T-helper 17 cell (primary cell): ENCODE measurements at regions not wholly inside any gene's neighbourhood (a gene's known extent, or its start where the extent isn't known, plus 50 kb on each side); places are given as distances from the start of the nearest gene placed in this dataset.
"Not testable (repeated sequence)": the region's sequence is repeated elsewhere in the genome, so short reads cannot be mapped to it uniquely, and the experiment has no call there.

Experiments
- ATAC-seq: fragments of 150-1000 bp; cut with Tn5 transposase; 2 replicates; pipeline ENCODE4 v1.10.0; 2021; ENCODE audit warnings: mild to moderate bottlenecking, moderate library complexity
- DNase-seq, 3 donors: peaks; one replicate each; pipeline versions ENCODE4 v3.0.0 to v3.0.0-alpha.2; 2020 to 2021
- H3K9me3 ChIP-seq: one replicate; pipeline ENCODE4 v1.7.0; 2013; ENCODE audit warnings: low read length, mild to moderate bottlenecking; ENCODE audit not compliant: control insufficient read depth, poor library complexity, severe bottlenecking
- H3K27ac Mint-ChIP-seq: one replicate; pipeline ENCODE4 v1.8.0; 2022; ENCODE audit warnings: mild to moderate bottlenecking, moderate library complexity, mixed read lengths
- H3K27me3 Mint-ChIP-seq: one replicate; pipeline ENCODE4 v1.8.0; 2022; ENCODE audit warnings: mixed read lengths
- H3K36me3 Mint-ChIP-seq: one replicate; pipeline ENCODE4 v1.8.0; 2022; ENCODE audit warnings: low read depth, mixed read lengths
- H3K4me1 Mint-ChIP-seq: one replicate; pipeline ENCODE4 v1.8.0; 2022; ENCODE audit warnings: mild to moderate bottlenecking, mixed read lengths
- H3K4me3 Mint-ChIP-seq: one replicate; pipeline ENCODE4 v1.8.0; 2022; ENCODE audit warnings: mild to moderate bottlenecking, moderate library complexity, mixed read lengths

- H3K36me3 Mint-ChIP-seq, result no peaks in the 10 kb centered on the region
- no peak for DNase-seq
Observed at GRCh38 chr5:1643651-1644392, 120.1 kb upstream of the LPCAT1 start.

DNA sequence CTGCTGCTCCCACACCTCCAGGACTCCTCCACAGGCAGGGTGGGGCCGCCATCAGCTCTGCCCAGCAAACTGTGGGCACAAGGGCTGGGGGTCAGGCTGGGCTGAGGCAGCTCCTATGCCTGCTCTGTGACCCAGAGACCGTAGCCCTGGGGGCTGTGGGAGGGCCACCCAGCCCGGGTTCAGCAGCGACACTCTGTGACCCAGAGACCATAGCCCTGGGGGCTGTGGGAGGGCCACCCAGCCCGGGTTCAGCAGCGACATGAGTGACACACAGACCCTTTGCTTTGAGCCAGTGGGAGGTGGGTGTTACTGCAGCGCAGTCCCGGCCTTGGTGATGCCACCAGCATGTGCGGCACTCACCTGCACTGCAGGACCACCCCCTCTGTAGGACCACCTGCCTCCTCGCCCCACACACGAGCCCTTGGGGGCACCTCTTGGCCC lies 118.9 kb upstream of the LPCAT1 start:
- DNase-seq (no peak), ATAC-seq (no peak)
- no peak overlapping the region for H3K27ac Mint-ChIP-seq
- H3K4me1 Mint-ChIP-seq, result peaks cover 4% of the 10 kb centered on the region
- no peak overlapping the region for H3K4me3 Mint-ChIP-seq
- no peaks in the 10 kb centered on the region for H3K36me3 Mint-ChIP-seq
- H3K9me3 ChIP-seq, result no peaks in the 10 kb centered on the region
- H3K27me3 Mint-ChIP-seq, result peaks cover 34% of the 10 kb centered on the region

More at GRCh38 chr5:1643651-1644392, 120.1 kb upstream of the LPCAT1 start:
- Mint-ChIP-seq H3K4me1 (peaks cover 4% of the 10 kb centered on the region), H3K27me3 (peaks cover 36% of the 10 kb centered on the region), H3K4me3 (peak overlapping the region; percentile 19), H3K27ac (no peak overlapping the region)
- H3K9me3 ChIP-seq, result no peaks in the 10 kb centered on the region
- no peak for ATAC-seq

GRCh38 chr5:1642221-1642620 lies 118.5 kb upstream of the LPCAT1 start:
- Mint-ChIP-seq H3K4me1 (peaks cover 4% of the 10 kb centered on the region), H3K27ac (no peak overlapping the region), H3K4me3 (no peak overlapping the region), H3K27me3 (peaks cover 32% of the 10 kb centered on the region), H3K36me3 (no peaks in the 10 kb centered on the region)
- DNase-seq (no peak), ATAC-seq (no peak)
- no peaks in the 10 kb centered on the region for H3K9me3 ChIP-seq

- Mint-ChIP-seq H3K27me3 (peaks cover 32% of the 10 kb centered on the region), H3K36me3 (no peaks in the 10 kb centered on the region), H3K27ac (no peak overlapping the region), H3K4me3 (no peak overlapping the region), H3K4me1 (peaks cover 4% of the 10 kb centered on the region)
- DNase-seq, result peak; percentile 37 to 67 (median 45)
- ATAC-seq, result peak; percentile 91
- H3K9me3 ChIP-seq, result no peaks in the 10 kb centered on the region
Observed at GRCh38 chr5:1641560-1642166, 117.9 kb upstream of the LPCAT1 start.

DNA sequence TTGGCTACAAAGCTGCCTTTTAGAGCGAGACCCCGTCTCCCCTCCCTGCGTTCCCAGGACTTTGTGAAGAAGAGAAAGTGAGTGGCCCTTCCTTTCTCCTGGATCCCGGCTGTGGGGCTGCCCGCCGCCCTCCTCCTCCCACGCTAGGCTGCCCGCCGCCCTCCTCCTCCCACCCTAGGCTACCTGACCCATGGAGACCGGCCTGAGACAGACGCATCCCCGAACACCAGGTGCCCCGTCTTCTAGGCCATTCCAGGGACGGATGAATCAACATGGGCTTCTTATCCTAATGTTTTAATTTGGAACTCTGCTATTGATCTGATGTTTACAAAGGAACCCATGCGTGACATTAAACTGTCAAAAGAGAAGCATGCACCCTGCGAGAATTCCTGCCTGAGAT lies 117.3 kb upstream of the LPCAT1 start:
- Mint-ChIP-seq H3K27ac (no peak overlapping the region), H3K4me1 (peaks cover 4% of the 10 kb centered on the region), H3K27me3 (peaks cover 32% of the 10 kb centered on the region), H3K4me3 (no peak overlapping the region), H3K36me3 (no peaks in the 10 kb centered on the region)
- ATAC-seq, result no peak
- H3K9me3 ChIP-seq, result no peaks in the 10 kb centered on the region
- DNase-seq, result no peak

GRCh38 chr5:1640421-1640881 lies 116.7 kb upstream of the LPCAT1 start:
- H3K4me3 Mint-ChIP-seq, result no peak overlapping the region
- DNase-seq, result no peak
- no peak for ATAC-seq
- H3K4me1 Mint-ChIP-seq, result peaks cover 4% of the 10 kb centered on the region
- H3K9me3 ChIP-seq, result no peaks in the 10 kb centered on the region
- H3K36me3 Mint-ChIP-seq, result no peaks in the 10 kb centered on the region
- no peak overlapping the region for H3K27ac Mint-ChIP-seq
- H3K27me3 Mint-ChIP-seq, result peaks cover 26% of the 10 kb centered on the region

DNA sequence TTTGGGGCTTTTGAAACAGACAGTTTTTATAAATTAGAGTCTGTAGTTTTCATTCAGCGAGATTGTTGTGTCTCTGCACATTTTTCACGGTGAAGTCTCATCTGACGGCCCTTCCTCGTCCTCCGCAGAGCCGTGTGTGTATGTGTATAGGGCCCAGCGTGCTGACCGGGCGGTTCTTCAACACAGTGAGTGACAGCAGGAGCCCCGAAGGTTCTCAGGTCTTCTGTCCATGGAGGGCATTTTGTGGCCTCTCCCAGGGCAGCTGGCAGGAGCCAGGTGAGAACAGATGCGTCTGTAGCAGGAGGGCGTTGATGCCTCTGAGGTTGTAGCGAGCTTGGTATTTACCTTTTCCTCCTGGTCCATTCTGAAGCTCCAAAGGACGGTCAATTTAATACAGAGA lies 116.0 kb upstream of the LPCAT1 start:
- H3K9me3 ChIP-seq, result no peaks in the 10 kb centered on the region
- DNase-seq (no peak), ATAC-seq (no peak)
- Mint-ChIP-seq H3K4me1 (peaks cover 8% of the 10 kb centered on the region), H3K4me3 (no peak overlapping the region), H3K36me3 (no peaks in the 10 kb centered on the region), H3K27me3 (peaks cover 20% of the 10 kb centered on the region), H3K27ac (no peak overlapping the region)

DNA sequence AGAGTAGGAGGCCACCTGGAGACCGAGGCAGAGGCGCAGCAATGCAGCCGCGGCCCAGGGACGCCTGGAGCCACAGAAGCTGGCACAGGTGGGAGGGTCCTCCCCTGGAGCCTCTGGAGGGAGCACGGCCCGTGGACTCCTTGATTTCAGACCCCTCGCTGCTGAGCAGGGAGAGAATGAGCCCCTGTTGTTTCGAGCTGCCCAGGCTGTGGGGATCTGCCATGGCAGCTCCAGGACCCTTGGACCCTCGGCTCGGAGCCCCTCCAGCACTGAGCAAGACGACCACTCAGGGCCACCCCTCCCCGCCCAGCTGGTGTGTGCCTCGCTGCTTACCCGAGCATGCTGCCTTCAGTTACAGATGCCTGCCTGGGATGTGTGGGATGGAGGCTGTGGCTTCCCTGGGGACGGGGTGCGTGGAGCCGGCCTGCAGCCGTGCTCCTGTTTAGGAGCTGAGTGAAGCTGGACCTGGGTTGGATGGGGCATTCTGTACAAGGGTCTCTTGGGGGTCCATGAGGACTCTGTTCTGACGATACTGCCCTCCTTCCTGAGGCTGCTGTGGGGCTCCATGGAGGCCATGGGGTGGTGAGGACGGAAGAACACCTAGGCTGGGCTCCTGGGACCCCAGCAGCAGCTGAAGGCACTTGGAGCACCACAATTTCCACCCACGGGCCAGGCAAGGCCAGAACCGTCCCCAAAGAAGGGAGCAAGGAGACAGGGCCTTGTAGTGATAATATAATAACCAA lies 115.1 kb upstream of the LPCAT1 start:
- no peak for ATAC-seq
- Mint-ChIP-seq H3K4me3 (no peak overlapping the region), H3K4me1 (peaks cover 12% of the 10 kb centered on the region), H3K27ac (no peak overlapping the region), H3K27me3 (peaks cover 18% of the 10 kb centered on the region), H3K36me3 (no peaks in the 10 kb centered on the region)
- H3K9me3 ChIP-seq, result no peaks in the 10 kb centered on the region
- DNase-seq, result no peak

GRCh38 chr5:1637639-1638481 lies 114.1 kb upstream of the LPCAT1 start:
- Mint-ChIP-seq H3K36me3 (no peaks in the 10 kb centered on the region), H3K27ac (no peak overlapping the region), H3K4me1 (peaks cover 16% of the 10 kb centered on the region), H3K4me3 (no peak overlapping the region), H3K27me3 (peaks cover 11% of the 10 kb centered on the region)
- DNase-seq (no peak), ATAC-seq (no peak)
- H3K9me3 ChIP-seq, result no peaks in the 10 kb centered on the region

DNA sequence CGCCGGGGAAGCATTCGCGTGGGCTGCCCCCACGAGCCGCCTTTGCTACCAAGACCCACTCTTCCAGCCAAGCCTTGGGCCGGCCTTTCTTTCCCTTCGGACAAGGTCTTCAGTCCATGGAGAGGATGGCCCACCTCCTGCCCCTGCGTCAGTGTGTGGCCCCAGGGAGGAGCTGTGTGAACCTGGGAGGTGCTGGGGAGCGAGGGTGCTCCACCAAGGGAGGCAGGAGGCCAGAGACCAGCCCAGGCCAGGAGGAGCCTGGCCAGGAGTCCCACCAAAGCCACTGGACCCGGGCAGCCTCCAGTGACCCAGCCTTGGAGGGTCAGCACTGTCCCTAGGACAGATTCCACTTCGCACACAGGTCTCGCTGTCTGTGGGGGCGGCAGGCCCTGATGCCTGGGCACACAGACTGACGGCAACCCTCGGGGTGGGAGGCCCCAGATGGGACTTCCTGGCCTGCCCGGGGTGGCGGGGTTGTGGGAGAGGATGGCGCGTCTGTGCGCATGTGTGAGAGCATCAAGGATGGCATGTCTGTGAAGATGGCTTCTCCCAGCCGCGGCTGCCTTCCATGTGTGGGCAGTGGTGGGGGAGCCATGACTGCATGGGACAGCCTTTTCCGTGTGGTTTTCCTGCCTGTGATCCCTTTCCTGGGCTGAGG lies 113.3 kb upstream of the LPCAT1 start:
- H3K9me3 ChIP-seq, result no peaks in the 10 kb centered on the region
- H3K27me3 Mint-ChIP-seq, result peaks cover 10% of the 10 kb centered on the region
- no peak overlapping the region for H3K4me3 Mint-ChIP-seq
- no peaks in the 10 kb centered on the region for H3K36me3 Mint-ChIP-seq
- DNase-seq, result no peak
- H3K27ac Mint-ChIP-seq, result no peak overlapping the region
- no peak for ATAC-seq
- H3K4me1 Mint-ChIP-seq, result peaks cover 22% of the 10 kb centered on the region

GRCh38 chr5:1636208-1636770 lies 112.5 kb upstream of the LPCAT1 start:
- not testable (repeated sequence) for H3K27me3 Mint-ChIP-seq, ATAC-seq, H3K36me3 Mint-ChIP-seq, DNase-seq, H3K27ac Mint-ChIP-seq, H3K9me3 ChIP-seq
- peaks cover 21% of the 10 kb centered on the region for H3K4me1 Mint-ChIP-seq
- H3K4me3 Mint-ChIP-seq, result peak overlapping the region; percentile 45

DNA sequence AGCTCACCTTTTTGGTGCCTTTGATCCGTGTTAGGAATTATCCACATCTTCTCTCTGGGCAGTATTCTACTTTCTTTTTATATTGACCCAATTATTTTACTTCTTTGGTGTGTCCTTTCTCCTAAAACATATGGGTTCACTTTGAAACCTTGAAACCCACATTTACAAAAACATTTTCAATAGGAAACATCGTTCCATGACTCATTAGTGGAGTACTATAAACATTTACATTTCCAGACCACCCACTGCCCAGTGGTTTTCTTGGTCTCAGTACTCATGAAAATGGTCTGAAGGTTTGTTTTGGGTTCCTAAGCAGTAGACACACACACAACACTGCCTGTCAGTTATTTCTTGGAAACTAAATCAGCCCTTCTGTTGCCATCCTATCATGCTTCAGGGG lies 111.7 kb upstream of the LPCAT1 start:
- not testable (repeated sequence) for H3K27me3 Mint-ChIP-seq, ATAC-seq, H3K27ac Mint-ChIP-seq, DNase-seq, H3K9me3 ChIP-seq, H3K36me3 Mint-ChIP-seq
- peaks cover 21% of the 10 kb centered on the region for H3K4me1 Mint-ChIP-seq
- H3K4me3 Mint-ChIP-seq, result peak overlapping the region; percentile 75
